Vagina (tissue), 2 donors: ENCODE measurements at regions not wholly inside any gene's neighbourhood (a gene's known extent, or its start where the extent isn't known, plus 50 kb on each side); places are given as distances from the start of the nearest gene placed in this dataset.

Experiments used
- DNase-seq, 2 donors: peaks; one replicate each; pipeline ENCODE4 v3.0.0-alpha.2; 2017; ENCODE audit errors: extremely low spot score in 2 of 2
- H3K27ac ChIP-seq: fragments of 200-600 bp; sonication (generic); one replicate; pipeline ENCODE4 v1.5.1; 2019
- H3K27me3 ChIP-seq: fragments of 200-600 bp; sonication (generic); one replicate; pipeline ENCODE4 v1.5.1; 2019
- H3K36me3 ChIP-seq, 2 donors: fragments of 200-600 bp; sonication (generic); one replicate each; pipeline ENCODE4 v1.5.1; 2017 to 2019
- H3K4me1 ChIP-seq: fragments of 200-600 bp; sonication (generic); one replicate; pipeline ENCODE4 v1.5.1; 2019
- H3K4me3 ChIP-seq, 2 donors: fragments of 200-600 bp; sonication (generic); 1 replicate in 1 of 2; 2 replicates in 1 of 2; pipeline ENCODE4 v1.5.1; 2016 to 2019
- H3K9me3 ChIP-seq: fragments of 200-600 bp; sonication (generic); one replicate; pipeline ENCODE4 v1.5.1; 2019
- POLR2A ChIP-seq, 2 donors: fragments of 450-650 bp; IDR thresholded peaks; one replicate each; pipeline ENCODE4 v1.6.1; 2017; ENCODE audit warnings: antibody characterized with exemption in 2 of 2, mild to moderate bottlenecking in 2 of 2, moderate library complexity in 2 of 2
- POLR2AphosphoS5 ChIP-seq, 2 donors: sonication (generic); formaldehyde crosslinking; IDR thresholded peaks; one replicate each; pipeline ENCODE4 v1.9.0; 2017; ENCODE audit warnings: antibody characterized with exemption in 2 of 2, mild to moderate bottlenecking in 2 of 2, low read depth in 1 of 2; ENCODE audit not compliant: insufficient read depth in 1 of 2
- intact Hi-C: fragments of 100-400 bp; cut with DNase I; formaldehyde crosslinking; loops from one replicate; pipeline ENCODE4 v1.15.1; 2023
- TF ChIP-seq, protein P1 (sequence below), 3 experiments: fragments of 450-650 bp in 2 of 3; fragments of 200-600 bp in 1 of 3; sonication (generic) in 1 of 3; IDR thresholded peaks; one replicate each; pipeline ENCODE4 v1.5.1; 2017 to 2019; ENCODE audit warnings: antibody characterized with exemption in 3 of 3, mild to moderate bottlenecking in 2 of 3, moderate library complexity in 2 of 3

- intact Hi-C loops: no loop called here
- no peak for DNase-seq
- Histone ChIP-seq H3K9me3 (no peaks in the 10 kb centered on the region), H3K4me1 (no peaks in the 10 kb centered on the region), H3K36me3 (no peaks in the 10 kb centered on the region), H3K27ac (no peak overlapping the region), H3K4me3 (no peak overlapping the region), H3K27me3 (no peaks in the 10 kb centered on the region)
- TF ChIP-seq POLR2A (IDR thresholded peaks at IDR 0.05): no peak
- TF ChIP-seq POLR2AphosphoS5 (IDR thresholded peaks at IDR 0.05; ENCODE audit: insufficient read depth in 1 of 2, low read depth in 1 of 2): no peak
- TF ChIP-seq, protein P1, sequence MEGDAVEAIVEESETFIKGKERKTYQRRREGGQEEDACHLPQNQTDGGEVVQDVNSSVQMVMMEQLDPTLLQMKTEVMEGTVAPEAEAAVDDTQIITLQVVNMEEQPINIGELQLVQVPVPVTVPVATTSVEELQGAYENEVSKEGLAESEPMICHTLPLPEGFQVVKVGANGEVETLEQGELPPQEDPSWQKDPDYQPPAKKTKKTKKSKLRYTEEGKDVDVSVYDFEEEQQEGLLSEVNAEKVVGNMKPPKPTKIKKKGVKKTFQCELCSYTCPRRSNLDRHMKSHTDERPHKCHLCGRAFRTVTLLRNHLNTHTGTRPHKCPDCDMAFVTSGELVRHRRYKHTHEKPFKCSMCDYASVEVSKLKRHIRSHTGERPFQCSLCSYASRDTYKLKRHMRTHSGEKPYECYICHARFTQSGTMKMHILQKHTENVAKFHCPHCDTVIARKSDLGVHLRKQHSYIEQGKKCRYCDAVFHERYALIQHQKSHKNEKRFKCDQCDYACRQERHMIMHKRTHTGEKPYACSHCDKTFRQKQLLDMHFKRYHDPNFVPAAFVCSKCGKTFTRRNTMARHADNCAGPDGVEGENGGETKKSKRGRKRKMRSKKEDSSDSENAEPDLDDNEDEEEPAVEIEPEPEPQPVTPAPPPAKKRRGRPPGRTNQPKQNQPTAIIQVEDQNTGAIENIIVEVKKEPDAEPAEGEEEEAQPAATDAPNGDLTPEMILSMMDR (IDR thresholded peaks at IDR 0.05): no peak
Measured at GRCh38 chr19:31118986-31119385, 230.2 kb downstream of the TSHZ3 start.

DNA sequence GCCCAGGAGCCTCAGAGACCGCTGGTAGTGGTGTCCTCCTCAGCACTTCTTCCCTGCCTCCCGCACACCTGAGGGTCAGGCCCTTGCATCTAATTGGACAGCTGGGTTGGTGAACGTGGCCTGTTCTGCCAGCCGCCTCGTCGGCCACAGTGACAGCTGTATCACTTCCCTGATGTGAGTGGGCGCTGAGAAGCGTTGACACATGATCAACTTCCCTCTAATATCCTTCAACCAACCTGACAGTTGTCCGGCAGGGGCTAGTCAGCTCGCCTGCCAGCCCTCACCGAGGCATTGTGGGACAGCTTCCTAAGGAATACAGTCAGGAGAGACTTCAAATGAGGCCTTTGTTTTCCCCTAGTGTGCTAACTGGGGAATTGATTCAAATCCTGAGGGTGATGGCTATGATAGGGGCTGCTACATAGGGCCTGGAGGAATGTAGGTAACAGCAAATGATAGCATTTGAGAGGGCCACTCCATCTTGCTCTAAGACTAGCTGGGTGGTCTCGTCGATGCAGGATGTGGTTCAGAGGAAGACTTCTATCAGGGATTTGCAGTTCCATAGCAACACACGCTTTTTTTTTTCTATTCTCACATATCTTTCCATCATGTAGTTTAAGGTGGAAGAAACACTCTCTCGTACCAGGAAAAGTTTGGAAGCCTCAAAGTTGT lies 230.8 kb downstream of the TSHZ3 start:
- no peaks in the 10 kb centered on the region for H3K27me3 ChIP-seq
- H3K36me3 ChIP-seq: no peaks in the 10 kb centered on the region
- H3K4me1 ChIP-seq: no peaks in the 10 kb centered on the region
- no peaks in the 10 kb centered on the region for H3K9me3 ChIP-seq
- H3K4me3 ChIP-seq: no peak overlapping the region
- TF ChIP-seq POLR2AphosphoS5 (IDR thresholded peaks at IDR 0.05; ENCODE audit: insufficient read depth in 1 of 2, low read depth in 1 of 2) (no peak), POLR2A (IDR thresholded peaks at IDR 0.05) (no peak)
- TF ChIP-seq, protein P1 (IDR thresholded peaks at IDR 0.05): no peak
- DNase-seq: no peak
- intact Hi-C loops: no loop called here
- no peak overlapping the region for H3K27ac ChIP-seq

DNA sequence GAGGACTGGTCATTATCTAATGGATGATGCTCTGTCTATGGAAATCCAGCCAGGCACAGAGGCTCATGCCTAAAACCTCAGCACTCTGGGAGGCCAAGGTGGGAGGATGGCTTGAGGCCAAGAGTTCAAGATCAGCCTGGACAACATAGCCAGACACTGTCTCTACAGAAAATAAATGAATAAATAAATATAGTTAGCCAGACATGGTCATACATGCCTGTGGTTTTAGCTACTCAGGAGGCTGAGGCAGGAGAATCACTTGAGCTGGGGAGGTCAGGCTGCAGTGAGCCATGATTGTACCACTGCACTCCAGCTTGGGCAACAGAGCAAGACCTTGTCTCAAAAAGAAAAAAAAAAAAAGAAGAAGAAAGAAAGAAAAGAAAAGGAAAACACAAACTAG lies 234.7 kb downstream of the TSHZ3 start:
- no peak for TF ChIP-seq POLR2A (IDR thresholded peaks at IDR 0.05)
- TF ChIP-seq, protein P1 (IDR thresholded peaks at IDR 0.05): no peak
- TF ChIP-seq POLR2AphosphoS5 (IDR thresholded peaks at IDR 0.05; ENCODE audit: insufficient read depth in 1 of 2, low read depth in 1 of 2): no peak
- intact Hi-C loops: no loop called here
- no peak for DNase-seq
- H3K27me3 ChIP-seq: no peaks in the 10 kb centered on the region
- H3K9me3 ChIP-seq: no peaks in the 10 kb centered on the region
- H3K36me3 ChIP-seq: no peaks in the 10 kb centered on the region
- H3K27ac ChIP-seq: no peak overlapping the region
- no peak overlapping the region for H3K4me3 ChIP-seq
- H3K4me1 ChIP-seq: no peaks in the 10 kb centered on the region

DNA sequence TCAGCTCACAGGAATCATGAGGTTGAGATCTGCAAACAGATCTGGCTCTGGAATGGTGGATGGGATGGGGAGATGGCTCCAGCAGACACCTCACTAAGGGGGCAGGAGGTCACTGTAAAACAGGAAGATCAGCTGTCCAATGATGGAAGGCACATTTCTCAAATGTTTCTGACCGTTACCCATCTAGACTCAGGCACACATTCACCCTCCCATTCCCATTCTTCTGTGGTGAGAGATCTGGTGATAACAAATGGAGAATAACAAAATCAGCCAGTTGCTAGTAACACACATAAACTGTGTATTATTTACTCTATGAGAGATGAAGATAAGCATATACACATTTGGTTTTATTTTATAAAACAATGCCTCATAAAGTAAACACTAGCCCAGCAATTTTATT lies 235.9 kb downstream of the TSHZ3 start:
- TF ChIP-seq POLR2A (IDR thresholded peaks at IDR 0.05) (no peak), POLR2AphosphoS5 (IDR thresholded peaks at IDR 0.05; ENCODE audit: insufficient read depth in 1 of 2, low read depth in 1 of 2) (no peak)
- TF ChIP-seq, protein P1 (IDR thresholded peaks at IDR 0.05): no peak

DNA sequence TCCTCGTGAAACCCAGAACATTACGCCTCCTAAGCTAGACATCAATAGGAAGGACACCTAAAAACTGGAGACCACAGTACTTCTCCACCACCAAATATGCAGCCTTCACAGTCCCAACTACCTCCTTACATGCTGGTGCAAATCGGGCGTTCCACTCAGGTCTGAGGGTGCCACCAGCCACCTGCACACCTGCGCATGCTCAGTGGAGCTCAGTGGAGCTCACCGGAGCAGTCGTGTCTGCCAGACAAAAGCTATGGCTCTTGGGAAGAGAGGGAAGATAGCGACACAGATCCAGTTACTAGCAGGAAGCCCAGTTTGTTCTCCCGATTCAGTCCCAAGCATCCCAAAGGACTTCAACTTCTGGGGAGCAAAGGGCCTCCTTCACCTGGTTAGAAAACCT lies 237.1 kb downstream of the TSHZ3 start:
- Histone ChIP-seq H3K36me3 (no peaks in the 10 kb centered on the region), H3K4me1 (no peaks in the 10 kb centered on the region), H3K4me3 (no peak overlapping the region), H3K9me3 (no peaks in the 10 kb centered on the region), H3K27ac (no peak overlapping the region), H3K27me3 (no peaks in the 10 kb centered on the region)
- no peak for DNase-seq
- TF ChIP-seq POLR2AphosphoS5 (IDR thresholded peaks at IDR 0.05; ENCODE audit: insufficient read depth in 1 of 2, low read depth in 1 of 2) (no peak), POLR2A (IDR thresholded peaks at IDR 0.05) (no peak)
- TF ChIP-seq, protein P1 (IDR thresholded peaks at IDR 0.05): no peak
- intact Hi-C loops: no loop called here

More for the DNA sequence above, 235.9 kb downstream of the TSHZ3 start:
- intact Hi-C loops: no loop called here
- H3K4me3 ChIP-seq: no peak overlapping the region
- H3K27me3 ChIP-seq: no peaks in the 10 kb centered on the region
- no peaks in the 10 kb centered on the region for H3K4me1 ChIP-seq
- H3K27ac ChIP-seq: no peak overlapping the region
- no peaks in the 10 kb centered on the region for H3K36me3 ChIP-seq
- no peaks in the 10 kb centered on the region for H3K9me3 ChIP-seq
- no peak for DNase-seq
